SK-N-SH (cell line): ENCODE measurements at regions not wholly inside any gene's neighbourhood (a gene's known extent, or its start where the extent isn't known, plus 50 kb on each side); places are given as distances from the start of the nearest gene placed in this dataset.

ENCODE experiments used
- CTCF ChIA-PET: fragments of 300-600, 350-600 bp; formaldehyde crosslinking; extraction: SDS; loops from one replicate; lab custom pipeline; 2021; lab: Yijun Ruan, JAX
- POLR2A ChIA-PET: fragments of 350-600 bp; sonication (Branson Sonifier 250); formaldehyde crosslinking; extraction: SDS; loops from one replicate; lab custom pipeline; 2020; ENCODE audit warnings: antibody characterized with exemption, inconsistent platforms; lab: Yijun Ruan, JAX
- DNase-seq: peaks from one replicate; pipeline ENCODE4 v3.0.0; 2012
- H2AFZ ChIP-seq: fragments of 200-600 bp; sonication (generic); 2 replicates; pipeline ENCODE4 v1.8.1; 2016; ENCODE audit warnings: antibody characterized with exemption, mild to moderate bottlenecking, low read depth
- H3F3A ChIP-seq: fragments of 200-600 bp; sonication (generic); replicated peaks from 2 replicates; pipeline ENCODE3; 2016; ENCODE audit warnings: antibody characterized with exemption, mild to moderate bottlenecking; ENCODE audit not compliant: insufficient read depth
- H3K27ac ChIP-seq, 2 experiments: fragments of 200-500 bp in 1 of 2; fragments of 200-600 bp in 1 of 2; sonication (Bioruptor generic) in 1 of 2; sonication (generic), shearing (Covaris generic) in 1 of 2; 2 replicates each; pipeline versions ENCODE4 v1.5.1 to v1.6.1; 2014 to 2016; ENCODE audit warnings: low read depth in 2 of 2, inconsistent platforms in 1 of 2, low read length in 1 of 2, mild to moderate bottlenecking in 1 of 2, mixed read lengths in 1 of 2
- H3K27me3 ChIP-seq: fragments of 200-600 bp; sonication (generic), shearing (Covaris generic); 2 replicates; pipeline ENCODE4 v1.6.1; 2016; ENCODE audit warnings: mixed run types; ENCODE audit not compliant: insufficient read depth
- H3K36me3 ChIP-seq, 2 experiments: fragments of 200-500 bp in 1 of 2; fragments of 200-600 bp in 1 of 2; sonication (Bioruptor generic) in 1 of 2; sonication (generic) in 1 of 2; replicated peaks in 1 of 2; 2 replicates each; pipeline versions ENCODE3 to v1.5.1; 2014 to 2016; ENCODE audit warnings: low read length in 1 of 2, mild to moderate bottlenecking in 1 of 2; ENCODE audit not compliant: insufficient read depth in 2 of 2, control insufficient read depth in 1 of 2
- H3K4me1 ChIP-seq, 2 experiments: fragments of 200-500 bp in 1 of 2; fragments of 200-600 bp in 1 of 2; sonication (Bioruptor generic) in 1 of 2; sonication (generic), shearing (Covaris generic) in 1 of 2; 2 replicates each; pipeline versions ENCODE4 v1.5.1 to v1.6.1; 2014 to 2016; ENCODE audit warnings: low read depth in 1 of 2, low read length in 1 of 2, mixed run types in 1 of 2; ENCODE audit not compliant: insufficient read depth in 2 of 2, control insufficient read depth in 1 of 2
- H3K4me2 ChIP-seq: fragments of 200-600 bp; sonication (generic), shearing (Covaris generic); 2 replicates; pipeline ENCODE4 v1.6.1; 2017; ENCODE audit warnings: mixed run types
- H3K4me3 ChIP-seq, 2 experiments: fragments of 200-500 bp in 1 of 2; fragments of 200-600 bp in 1 of 2; sonication (Bioruptor generic) in 1 of 2; sonication (generic), shearing (Covaris generic) in 1 of 2; 2 replicates each; pipeline versions ENCODE4 v1.5.1 to v1.8.1; 2014 to 2016; ENCODE audit warnings: low read depth in 2 of 2, inconsistent platforms in 1 of 2, low read length in 1 of 2, mild to moderate bottlenecking in 1 of 2, mixed read lengths in 1 of 2, moderate library complexity in 1 of 2
- H3K79me2 ChIP-seq: fragments of 200-600 bp; sonication (generic); 2 replicates; pipeline ENCODE4 v1.8.1; 2017; ENCODE audit warnings: mild to moderate bottlenecking; ENCODE audit not compliant: insufficient read depth
- H3K9ac ChIP-seq: fragments of 200-600 bp; sonication (generic); 2 replicates; pipeline ENCODE4 v1.6.1; 2017; ENCODE audit warnings: mixed run types
- H3K9me2 ChIP-seq: fragments of 200-600 bp; sonication (generic); 2 replicates; pipeline ENCODE4 v1.6.1; 2017; ENCODE audit warnings: mixed run types
- H3K9me3 ChIP-seq: fragments of 200-600 bp; sonication (generic); 2 replicates; pipeline ENCODE4 v1.6.1; 2017; ENCODE audit warnings: mixed run types, mild to moderate bottlenecking, moderate library complexity
- H4K20me1 ChIP-seq: fragments of 200-600 bp; sonication (generic); 2 replicates; pipeline ENCODE4 v1.6.1; 2017; ENCODE audit warnings: mild to moderate bottlenecking, mixed run types; ENCODE audit not compliant: insufficient read depth
- CHD2 ChIP-seq: fragments of 150-350 bp; IDR thresholded peaks from 2 replicates; pipeline ENCODE4 v1.6.1; 2018; ENCODE audit warnings: low read length; ENCODE audit not compliant: partially characterized antibody
- ELF1 ChIP-seq: IDR thresholded peaks from 2 replicates; pipeline ENCODE4 v1.4.0; 2012
- EP300 ChIP-seq, 2 experiments: IDR thresholded peaks; 2 replicates each; pipeline versions ENCODE4 v1.4.0 to v1.6.1; 2012; ENCODE audit warnings: borderline replicate concordance in 1 of 2, low read depth in 1 of 2, low read length in 1 of 2
- EZH2phosphoT487 ChIP-seq: fragments of 200-600 bp; sonication (generic); IDR thresholded peaks from 2 replicates; pipeline ENCODE4 v1.6.1; 2017; ENCODE audit warnings: low read depth, mixed run types, mild to moderate bottlenecking, antibody characterized with exemption, moderate library complexity, borderline replicate concordance
- FOSL2 ChIP-seq: IDR thresholded peaks from 2 replicates; pipeline ENCODE4 v1.4.0; 2012; ENCODE audit warnings: low read depth, mild to moderate bottlenecking, moderate library complexity, borderline replicate concordance
- GABPA ChIP-seq: IDR thresholded peaks from 2 replicates; pipeline ENCODE4 v1.4.0; 2012; ENCODE audit warnings: low read depth, mild to moderate bottlenecking
- GATA2 ChIP-seq: sonication (generic); formaldehyde crosslinking; IDR thresholded peaks from 2 replicates; pipeline ENCODE4 v1.5.0; 2020; ENCODE audit warnings: mild to moderate bottlenecking, missing genetic modification reagents
- JUND ChIP-seq: IDR thresholded peaks from 2 replicates; pipeline ENCODE4 v1.4.0; 2012
- POLR2AphosphoS5 ChIP-seq: IDR thresholded peaks from 2 replicates; pipeline ENCODE4 v1.6.1; 2012; ENCODE audit warnings: low read depth, low read length
- RAD21 ChIP-seq: IDR thresholded peaks from 2 replicates; pipeline ENCODE4 v1.6.1; 2012; ENCODE audit warnings: mild to moderate bottlenecking, low read length
- SIN3A ChIP-seq: IDR thresholded peaks from 2 replicates; pipeline ENCODE4 v1.6.1; 2012; ENCODE audit warnings: low read depth, mild to moderate bottlenecking, low read length, moderate library complexity, borderline replicate concordance
- TAF1 ChIP-seq: IDR thresholded peaks from 2 replicates; pipeline ENCODE4 v1.6.1; 2012; ENCODE audit warnings: low read depth, mild to moderate bottlenecking, low read length, moderate library complexity, borderline replicate concordance
- TCF12 ChIP-seq: IDR thresholded peaks from 2 replicates; pipeline ENCODE4 v1.4.0; 2012
- TEAD4 ChIP-seq: IDR thresholded peaks from 2 replicates; pipeline ENCODE4 v1.4.0; 2012; ENCODE audit warnings: mild to moderate bottlenecking, borderline replicate concordance; ENCODE audit not compliant: insufficient read depth
- YY1 ChIP-seq: IDR thresholded peaks from 2 replicates; pipeline ENCODE4 v1.4.0; 2012; ENCODE audit warnings: low read depth, mild to moderate bottlenecking
- WGBS: methylation state at CpG from one replicate; pipeline ENCODE4 v1.1.6; 2017; ENCODE audit warnings: low lambda C conversion rate; 5-methylcytosine and 5-hydroxymethylcytosine counted together
- TF ChIP-seq, protein P1 (sequence below): fragments of 200-600 bp; sonication (generic); IDR thresholded peaks from 2 replicates; pipeline ENCODE4 v1.6.1; 2017; ENCODE audit warnings: antibody characterized with exemption, mild to moderate bottlenecking, moderate library complexity
- TF ChIP-seq, protein P2 (sequence below): IDR thresholded peaks from 2 replicates; pipeline ENCODE4 v1.4.0; 2012; ENCODE audit warnings: low read depth, borderline replicate concordance
- TF ChIP-seq, protein P3 (sequence below): IDR thresholded peaks from 2 replicates; pipeline ENCODE4 v1.4.0; 2012; ENCODE audit warnings: low read depth, borderline replicate concordance
- TF ChIP-seq, protein P4 (sequence below): fragments of 150-350 bp; IDR thresholded peaks from 2 replicates; pipeline ENCODE4 v1.6.1; 2016; ENCODE audit warnings: mild to moderate bottlenecking, low read depth, low read length
- TF ChIP-seq, protein P5 (sequence below): fragments of 150-350 bp; IDR thresholded peaks from 2 replicates; pipeline ENCODE4 v1.6.1; 2017; ENCODE audit warnings: antibody characterized with exemption, low read length, low read depth, borderline replicate concordance

DNA sequence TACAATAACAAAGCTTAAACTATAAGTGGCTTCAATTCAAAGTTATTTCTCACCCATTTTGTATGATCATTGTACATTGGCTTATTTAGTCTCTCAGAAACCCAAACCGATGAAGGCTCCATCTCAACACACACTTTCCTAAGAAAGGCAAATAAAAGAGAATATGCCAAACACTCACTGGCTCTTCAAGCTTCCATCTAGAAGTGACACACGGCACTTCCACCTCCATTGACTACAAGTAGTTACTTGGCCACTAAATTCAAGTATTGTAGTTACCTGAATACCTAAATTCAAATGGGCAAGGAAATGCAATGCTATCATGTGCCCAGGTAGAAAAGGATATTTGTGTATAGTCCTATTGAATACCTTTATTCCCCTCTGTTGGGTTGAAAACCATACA is 170.6 kb downstream of the OGFRL1 start:
- no peak for DNase-seq
- Histone ChIP-seq H3K27ac (no peak overlapping the region), H3K4me3 (no peak overlapping the region), H3K36me3 (no peaks in the 10 kb centered on the region), H2AFZ (no peak overlapping the region), H3K9me2 (no peaks in the 10 kb centered on the region), H3K9ac (no peak overlapping the region), H4K20me1 (no peaks in the 10 kb centered on the region), H3K9me3 (peaks cover under 1% of the 10 kb centered on the region)
- WGBS, result 85% methylated on average over 2 of the region's 2 CpGs
- POLR2A ChIA-PET, result no interaction called here
- CTCF ChIA-PET, result no interaction called here
- TF ChIP-seq SIN3A, result no peak
- TF ChIP-seq, protein P1, sequence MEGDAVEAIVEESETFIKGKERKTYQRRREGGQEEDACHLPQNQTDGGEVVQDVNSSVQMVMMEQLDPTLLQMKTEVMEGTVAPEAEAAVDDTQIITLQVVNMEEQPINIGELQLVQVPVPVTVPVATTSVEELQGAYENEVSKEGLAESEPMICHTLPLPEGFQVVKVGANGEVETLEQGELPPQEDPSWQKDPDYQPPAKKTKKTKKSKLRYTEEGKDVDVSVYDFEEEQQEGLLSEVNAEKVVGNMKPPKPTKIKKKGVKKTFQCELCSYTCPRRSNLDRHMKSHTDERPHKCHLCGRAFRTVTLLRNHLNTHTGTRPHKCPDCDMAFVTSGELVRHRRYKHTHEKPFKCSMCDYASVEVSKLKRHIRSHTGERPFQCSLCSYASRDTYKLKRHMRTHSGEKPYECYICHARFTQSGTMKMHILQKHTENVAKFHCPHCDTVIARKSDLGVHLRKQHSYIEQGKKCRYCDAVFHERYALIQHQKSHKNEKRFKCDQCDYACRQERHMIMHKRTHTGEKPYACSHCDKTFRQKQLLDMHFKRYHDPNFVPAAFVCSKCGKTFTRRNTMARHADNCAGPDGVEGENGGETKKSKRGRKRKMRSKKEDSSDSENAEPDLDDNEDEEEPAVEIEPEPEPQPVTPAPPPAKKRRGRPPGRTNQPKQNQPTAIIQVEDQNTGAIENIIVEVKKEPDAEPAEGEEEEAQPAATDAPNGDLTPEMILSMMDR, result no peak
- TF ChIP-seq CHD2, result no peak
- TF ChIP-seq, protein P2, sequence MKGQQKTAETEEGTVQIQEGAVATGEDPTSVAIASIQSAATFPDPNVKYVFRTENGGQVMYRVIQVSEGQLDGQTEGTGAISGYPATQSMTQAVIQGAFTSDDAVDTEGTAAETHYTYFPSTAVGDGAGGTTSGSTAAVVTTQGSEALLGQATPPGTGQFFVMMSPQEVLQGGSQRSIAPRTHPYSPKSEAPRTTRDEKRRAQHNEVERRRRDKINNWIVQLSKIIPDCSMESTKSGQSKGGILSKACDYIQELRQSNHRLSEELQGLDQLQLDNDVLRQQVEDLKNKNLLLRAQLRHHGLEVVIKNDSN, result no peak
- TF ChIP-seq POLR2AphosphoS5, result no peak
- TF ChIP-seq GATA2 (CRISPR knock-in tag), result no peak
- TF ChIP-seq, protein P3, sequence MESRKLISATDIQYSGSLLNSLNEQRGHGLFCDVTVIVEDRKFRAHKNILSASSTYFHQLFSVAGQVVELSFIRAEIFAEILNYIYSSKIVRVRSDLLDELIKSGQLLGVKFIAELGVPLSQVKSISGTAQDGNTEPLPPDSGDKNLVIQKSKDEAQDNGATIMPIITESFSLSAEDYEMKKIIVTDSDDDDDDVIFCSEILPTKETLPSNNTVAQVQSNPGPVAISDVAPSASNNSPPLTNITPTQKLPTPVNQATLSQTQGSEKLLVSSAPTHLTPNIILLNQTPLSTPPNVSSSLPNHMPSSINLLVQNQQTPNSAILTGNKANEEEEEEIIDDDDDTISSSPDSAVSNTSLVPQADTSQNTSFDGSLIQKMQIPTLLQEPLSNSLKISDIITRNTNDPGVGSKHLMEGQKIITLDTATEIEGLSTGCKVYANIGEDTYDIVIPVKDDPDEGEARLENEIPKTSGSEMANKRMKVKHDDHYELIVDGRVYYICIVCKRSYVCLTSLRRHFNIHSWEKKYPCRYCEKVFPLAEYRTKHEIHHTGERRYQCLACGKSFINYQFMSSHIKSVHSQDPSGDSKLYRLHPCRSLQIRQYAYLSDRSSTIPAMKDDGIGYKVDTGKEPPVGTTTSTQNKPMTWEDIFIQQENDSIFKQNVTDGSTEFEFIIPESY, result no peak
- TF ChIP-seq GABPA, result no peak
- no peak for TF ChIP-seq YY1
- no peak for TF ChIP-seq TCF12
- TF ChIP-seq ELF1, result no peak
- no peak for TF ChIP-seq TEAD4
- no peak for TF ChIP-seq RAD21
- TF ChIP-seq EZH2phosphoT487, result no peak
- no peak for TF ChIP-seq JUND
- TF ChIP-seq, protein P4, sequence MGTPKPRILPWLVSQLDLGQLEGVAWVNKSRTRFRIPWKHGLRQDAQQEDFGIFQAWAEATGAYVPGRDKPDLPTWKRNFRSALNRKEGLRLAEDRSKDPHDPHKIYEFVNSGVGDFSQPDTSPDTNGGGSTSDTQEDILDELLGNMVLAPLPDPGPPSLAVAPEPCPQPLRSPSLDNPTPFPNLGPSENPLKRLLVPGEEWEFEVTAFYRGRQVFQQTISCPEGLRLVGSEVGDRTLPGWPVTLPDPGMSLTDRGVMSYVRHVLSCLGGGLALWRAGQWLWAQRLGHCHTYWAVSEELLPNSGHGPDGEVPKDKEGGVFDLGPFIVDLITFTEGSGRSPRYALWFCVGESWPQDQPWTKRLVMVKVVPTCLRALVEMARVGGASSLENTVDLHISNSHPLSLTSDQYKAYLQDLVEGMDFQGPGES, result no peak
- TF ChIP-seq EP300 (IDR thresholded peaks at IDR 0.05; ENCODE audit: borderline replicate concordance in 1 of 2, low read depth in 1 of 2, low read length in 1 of 2), result no peak
- no peak for TF ChIP-seq TAF1
- TF ChIP-seq, protein P5, sequence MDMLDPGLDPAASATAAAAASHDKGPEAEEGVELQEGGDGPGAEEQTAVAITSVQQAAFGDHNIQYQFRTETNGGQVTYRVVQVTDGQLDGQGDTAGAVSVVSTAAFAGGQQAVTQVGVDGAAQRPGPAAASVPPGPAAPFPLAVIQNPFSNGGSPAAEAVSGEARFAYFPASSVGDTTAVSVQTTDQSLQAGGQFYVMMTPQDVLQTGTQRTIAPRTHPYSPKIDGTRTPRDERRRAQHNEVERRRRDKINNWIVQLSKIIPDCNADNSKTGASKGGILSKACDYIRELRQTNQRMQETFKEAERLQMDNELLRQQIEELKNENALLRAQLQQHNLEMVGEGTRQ, result no peak
- TF ChIP-seq FOSL2, result no peak
- TF ChIP-seq, all 33 proteins: peak for 0
- Histone ChIP-seq H3K4me2 (no peak overlapping the region), H3K27me3 (no peaks in the 10 kb centered on the region), H3K79me2 (no peaks in the 10 kb centered on the region), H3K4me1 (no peaks in the 10 kb centered on the region), H3F3A (no peaks in the 10 kb centered on the region)
